ENCODE measurements at regions not wholly inside any gene's neighbourhood (a gene's known extent, or its start where the extent isn't known, plus 50 kb on each side); places are given as distances from the start of the nearest gene placed in this dataset.

GRCh38 chr2:151097895-151098294 lies 163.8 kb downstream of the RBM43 start:
- H3K9me2 ChIP-seq (replicated peaks; ENCODE audit: control insufficient read depth, low read length): no peaks in the 10 kb centered on the region
- no peaks in the 10 kb centered on the region; the same call in 1 of the 2 replicates for H3K27me3 ChIP-seq (ENCODE audit: control insufficient read depth, low read length)
- H3K9me3 ChIP-seq (ENCODE audit: control insufficient read depth, insufficient read depth, low read length): no peaks in the 10 kb centered on the region
- H3K4me1 ChIP-seq (ENCODE audit: control insufficient read depth, low read length): no peaks in the 10 kb centered on the region
- no peaks in the 10 kb centered on the region for H3K79me2 ChIP-seq (ENCODE audit: control insufficient read depth, low read length)
- H3K27ac ChIP-seq (ENCODE audit: low read depth, low read length): no peak overlapping the region
- H3F3A ChIP-seq (ENCODE audit: control insufficient read depth, insufficient read depth): no peaks in the 10 kb centered on the region
- H4K20me1 ChIP-seq (ENCODE audit: control insufficient read depth, insufficient read depth, low read depth, low read length): no peaks in the 10 kb centered on the region
- H3K4me3 ChIP-seq (ENCODE audit: low read length): no peak overlapping the region
- no peak for TF ChIP-seq CTCF (IDR thresholded peaks at IDR 0.05; ENCODE audit: low read depth, low read length, poor library complexity, severe bottlenecking)
- no peak for TF ChIP-seq EZH2phosphoT487 (IDR thresholded peaks at IDR 0.05; ENCODE audit: borderline replicate concordance, low read length)
- H3K4me2 ChIP-seq (ENCODE audit: low read length): no peak overlapping the region
- H3K36me3 ChIP-seq (ENCODE audit: control insufficient read depth, low read length): no peaks in the 10 kb centered on the region

- Histone ChIP-seq H3K79me2 (ENCODE audit: control insufficient read depth, low read length) (no peaks in the 10 kb centered on the region), H3K4me3 (ENCODE audit: low read length) (no peak overlapping the region), H4K20me1 (ENCODE audit: control insufficient read depth, insufficient read depth, low read depth, low read length) (no peaks in the 10 kb centered on the region), H3K9me2 (replicated peaks; ENCODE audit: control insufficient read depth, low read length) (no peaks in the 10 kb centered on the region), H3K9me3 (ENCODE audit: control insufficient read depth, insufficient read depth, low read length) (no peaks in the 10 kb centered on the region), H3K4me1 (ENCODE audit: control insufficient read depth, low read length) (no peaks in the 10 kb centered on the region), H3F3A (ENCODE audit: control insufficient read depth, insufficient read depth) (no peaks in the 10 kb centered on the region), H3K36me3 (ENCODE audit: control insufficient read depth, low read length) (no peaks in the 10 kb centered on the region), H3K4me2 (ENCODE audit: low read length) (no peak overlapping the region), H3K27ac (ENCODE audit: low read depth, low read length) (no peak overlapping the region), H3K27me3 (ENCODE audit: control insufficient read depth, low read length) (no peaks in the 10 kb centered on the region; the same call in 1 of the 2 replicates)
- no peak for TF ChIP-seq CTCF (IDR thresholded peaks at IDR 0.05; ENCODE audit: low read depth, low read length, poor library complexity, severe bottlenecking)
- TF ChIP-seq EZH2phosphoT487 (IDR thresholded peaks at IDR 0.05; ENCODE audit: borderline replicate concordance, low read length): no peak
Observed at GRCh38 chr2:151097128-151097527, 164.5 kb downstream of the RBM43 start.

GRCh38 chr2:151096235-151096634 lies 165.4 kb downstream of the RBM43 start:
- H3K27ac ChIP-seq (ENCODE audit: low read depth, low read length): no peak overlapping the region
- H3K9me3 ChIP-seq (ENCODE audit: control insufficient read depth, insufficient read depth, low read length): no peaks in the 10 kb centered on the region
- H4K20me1 ChIP-seq (ENCODE audit: control insufficient read depth, insufficient read depth, low read depth, low read length): no peaks in the 10 kb centered on the region
- H3K4me2 ChIP-seq (ENCODE audit: low read length): no peak overlapping the region
- no peak overlapping the region for H3K4me3 ChIP-seq (ENCODE audit: low read length)
- no peaks in the 10 kb centered on the region for H3K4me1 ChIP-seq (ENCODE audit: control insufficient read depth, low read length)
- H3K79me2 ChIP-seq (ENCODE audit: control insufficient read depth, low read length): no peaks in the 10 kb centered on the region
- H3K36me3 ChIP-seq (ENCODE audit: control insufficient read depth, low read length): no peaks in the 10 kb centered on the region
- H3K9me2 ChIP-seq (replicated peaks; ENCODE audit: control insufficient read depth, low read length): no peaks in the 10 kb centered on the region
- no peaks in the 10 kb centered on the region; the same call in 1 of the 2 replicates for H3K27me3 ChIP-seq (ENCODE audit: control insufficient read depth, low read length)
- TF ChIP-seq EZH2phosphoT487 (IDR thresholded peaks at IDR 0.05; ENCODE audit: borderline replicate concordance, low read length) (no peak), CTCF (IDR thresholded peaks at IDR 0.05; ENCODE audit: low read depth, low read length, poor library complexity, severe bottlenecking) (no peak)
- H3F3A ChIP-seq (ENCODE audit: control insufficient read depth, insufficient read depth): no peaks in the 10 kb centered on the region

Measured in DOHH2 (cell line).